SK-N-SH (cell line): ENCODE measurements at regions not wholly inside any gene's neighbourhood (a gene's known extent, or its start where the extent isn't known, plus 50 kb on each side); places are given as distances from the start of the nearest gene placed in this dataset.
A peak's percentile ranks its signal among the peaks of the same experiment; 100 is the strongest.

Experiments
- CTCF ChIA-PET: fragments of 300-600, 350-600 bp; formaldehyde crosslinking; extraction: SDS; loops from one replicate; lab custom pipeline; 2021; lab: Yijun Ruan, JAX
- POLR2A ChIA-PET: fragments of 350-600 bp; sonication (Branson Sonifier 250); formaldehyde crosslinking; extraction: SDS; loops from one replicate; lab custom pipeline; 2020; ENCODE audit warnings: antibody characterized with exemption, inconsistent platforms; lab: Yijun Ruan, JAX
- DNase-seq: peaks from one replicate; pipeline ENCODE4 v3.0.0; 2012
- H2AFZ ChIP-seq: fragments of 200-600 bp; sonication (generic); 2 replicates; pipeline ENCODE4 v1.8.1; 2016; ENCODE audit warnings: antibody characterized with exemption, mild to moderate bottlenecking, low read depth
- H3F3A ChIP-seq: fragments of 200-600 bp; sonication (generic); replicated peaks from 2 replicates; pipeline ENCODE3; 2016; ENCODE audit warnings: antibody characterized with exemption, mild to moderate bottlenecking; ENCODE audit not compliant: insufficient read depth
- H3K27ac ChIP-seq, 2 experiments: fragments of 200-500 bp in 1 of 2; fragments of 200-600 bp in 1 of 2; sonication (Bioruptor generic) in 1 of 2; sonication (generic), shearing (Covaris generic) in 1 of 2; 2 replicates each; pipeline versions ENCODE4 v1.5.1 to v1.6.1; 2014 to 2016; ENCODE audit warnings: low read depth in 2 of 2, inconsistent platforms in 1 of 2, low read length in 1 of 2, mild to moderate bottlenecking in 1 of 2, mixed read lengths in 1 of 2
- H3K27me3 ChIP-seq: fragments of 200-600 bp; sonication (generic), shearing (Covaris generic); 2 replicates; pipeline ENCODE4 v1.6.1; 2016; ENCODE audit warnings: mixed run types; ENCODE audit not compliant: insufficient read depth
- H3K36me3 ChIP-seq, 2 experiments: fragments of 200-500 bp in 1 of 2; fragments of 200-600 bp in 1 of 2; sonication (Bioruptor generic) in 1 of 2; sonication (generic) in 1 of 2; replicated peaks in 1 of 2; 2 replicates each; pipeline versions ENCODE3 to v1.5.1; 2014 to 2016; ENCODE audit warnings: low read length in 1 of 2, mild to moderate bottlenecking in 1 of 2; ENCODE audit not compliant: insufficient read depth in 2 of 2, control insufficient read depth in 1 of 2
- H3K4me1 ChIP-seq, 2 experiments: fragments of 200-500 bp in 1 of 2; fragments of 200-600 bp in 1 of 2; sonication (Bioruptor generic) in 1 of 2; sonication (generic), shearing (Covaris generic) in 1 of 2; 2 replicates each; pipeline versions ENCODE4 v1.5.1 to v1.6.1; 2014 to 2016; ENCODE audit warnings: low read depth in 1 of 2, low read length in 1 of 2, mixed run types in 1 of 2; ENCODE audit not compliant: insufficient read depth in 2 of 2, control insufficient read depth in 1 of 2
- H3K4me2 ChIP-seq: fragments of 200-600 bp; sonication (generic), shearing (Covaris generic); 2 replicates; pipeline ENCODE4 v1.6.1; 2017; ENCODE audit warnings: mixed run types
- H3K4me3 ChIP-seq, 2 experiments: fragments of 200-500 bp in 1 of 2; fragments of 200-600 bp in 1 of 2; sonication (Bioruptor generic) in 1 of 2; sonication (generic), shearing (Covaris generic) in 1 of 2; 2 replicates each; pipeline versions ENCODE4 v1.5.1 to v1.8.1; 2014 to 2016; ENCODE audit warnings: low read depth in 2 of 2, inconsistent platforms in 1 of 2, low read length in 1 of 2, mild to moderate bottlenecking in 1 of 2, mixed read lengths in 1 of 2, moderate library complexity in 1 of 2
- H3K79me2 ChIP-seq: fragments of 200-600 bp; sonication (generic); 2 replicates; pipeline ENCODE4 v1.8.1; 2017; ENCODE audit warnings: mild to moderate bottlenecking; ENCODE audit not compliant: insufficient read depth
- H3K9ac ChIP-seq: fragments of 200-600 bp; sonication (generic); 2 replicates; pipeline ENCODE4 v1.6.1; 2017; ENCODE audit warnings: mixed run types
- H3K9me2 ChIP-seq: fragments of 200-600 bp; sonication (generic); 2 replicates; pipeline ENCODE4 v1.6.1; 2017; ENCODE audit warnings: mixed run types
- H3K9me3 ChIP-seq: fragments of 200-600 bp; sonication (generic); 2 replicates; pipeline ENCODE4 v1.6.1; 2017; ENCODE audit warnings: mixed run types, mild to moderate bottlenecking, moderate library complexity
- H4K20me1 ChIP-seq: fragments of 200-600 bp; sonication (generic); 2 replicates; pipeline ENCODE4 v1.6.1; 2017; ENCODE audit warnings: mild to moderate bottlenecking, mixed run types; ENCODE audit not compliant: insufficient read depth
- CHD2 ChIP-seq: fragments of 150-350 bp; IDR thresholded peaks from 2 replicates; pipeline ENCODE4 v1.6.1; 2018; ENCODE audit warnings: low read length; ENCODE audit not compliant: partially characterized antibody
- FOXJ3 ChIP-seq: sonication (generic); formaldehyde crosslinking; IDR thresholded peaks from 2 replicates; pipeline ENCODE4 v1.5.1; 2020; ENCODE audit warnings: mild to moderate bottlenecking, missing genetic modification reagents
- FOXM1 ChIP-seq: IDR thresholded peaks from 2 replicates; pipeline ENCODE4 v1.4.0; 2012; ENCODE audit warnings: low read depth, mild to moderate bottlenecking
- GATA2 ChIP-seq: sonication (generic); formaldehyde crosslinking; IDR thresholded peaks from 2 replicates; pipeline ENCODE4 v1.5.0; 2020; ENCODE audit warnings: mild to moderate bottlenecking, missing genetic modification reagents
- NFIC ChIP-seq: IDR thresholded peaks from 2 replicates; pipeline ENCODE4 v1.4.0; 2012; ENCODE audit warnings: borderline replicate concordance
- POLR2AphosphoS5 ChIP-seq: IDR thresholded peaks from 2 replicates; pipeline ENCODE4 v1.6.1; 2012; ENCODE audit warnings: low read depth, low read length
- RXRA ChIP-seq: IDR thresholded peaks from 2 replicates; pipeline ENCODE4 v1.4.0; 2012; ENCODE audit warnings: low read depth, mild to moderate bottlenecking, borderline replicate concordance
- SIN3A ChIP-seq: IDR thresholded peaks from 2 replicates; pipeline ENCODE4 v1.6.1; 2012; ENCODE audit warnings: low read depth, mild to moderate bottlenecking, low read length, moderate library complexity, borderline replicate concordance
- TCF12 ChIP-seq: IDR thresholded peaks from 2 replicates; pipeline ENCODE4 v1.4.0; 2012
- WGBS: methylation state at CpG from one replicate; pipeline ENCODE4 v1.1.6; 2017; ENCODE audit warnings: low lambda C conversion rate; 5-methylcytosine and 5-hydroxymethylcytosine counted together
- TF ChIP-seq, protein P1 (sequence below): fragments of 150-350 bp; IDR thresholded peaks from 2 replicates; pipeline ENCODE4 v1.6.1; 2017; ENCODE audit warnings: antibody characterized with exemption, low read length, low read depth, borderline replicate concordance

DNA sequence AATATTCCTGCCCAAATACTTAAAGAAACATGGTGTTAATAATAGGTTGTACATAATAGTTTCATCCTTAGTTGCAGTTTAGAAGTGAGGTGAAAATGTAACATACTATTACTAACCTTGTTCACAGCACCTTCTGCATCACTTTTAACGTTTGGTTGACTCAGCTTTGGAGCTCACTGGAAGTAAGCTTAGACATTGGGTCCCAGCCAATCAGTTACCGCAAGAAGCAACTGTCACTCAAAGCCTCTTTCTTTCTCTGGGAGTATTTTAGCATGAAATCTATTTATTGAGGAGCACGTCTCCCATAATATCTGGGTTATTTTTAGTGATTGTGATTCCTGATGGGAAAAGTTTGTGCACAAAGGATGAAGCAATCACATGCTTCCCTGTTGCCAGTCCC is 472.6 kb downstream of the SNAPC1 start:
- Histone ChIP-seq H3K4me3 (no peak overlapping the region), H3K4me2 (no peak overlapping the region), H3K9me3 (no peaks in the 10 kb centered on the region), H3K9me2 (no peaks in the 10 kb centered on the region), H4K20me1 (no peaks in the 10 kb centered on the region), H3K4me1 (no peaks in the 10 kb centered on the region), H3F3A (no peaks in the 10 kb centered on the region), H3K9ac (no peak overlapping the region), H3K27me3 (no peaks in the 10 kb centered on the region; the same call in 1 of the 2 replicates), H3K36me3 (no peaks in the 10 kb centered on the region), H3K27ac (no peak overlapping the region), H2AFZ (no peak overlapping the region), H3K79me2 (no peaks in the 10 kb centered on the region)
- 6% methylated on average over 3 of the region's 3 CpGs for WGBS
- ChIA-PET POLR2A (no interaction called here), CTCF (interaction anchor here (1.3 kb wide), 1 partner anchor 44 kb away, joined by 3 read pairs; no protein-coding TSS in a partner anchor)
- no peak for DNase-seq
- TF ChIP-seq SIN3A: no peak

DNA sequence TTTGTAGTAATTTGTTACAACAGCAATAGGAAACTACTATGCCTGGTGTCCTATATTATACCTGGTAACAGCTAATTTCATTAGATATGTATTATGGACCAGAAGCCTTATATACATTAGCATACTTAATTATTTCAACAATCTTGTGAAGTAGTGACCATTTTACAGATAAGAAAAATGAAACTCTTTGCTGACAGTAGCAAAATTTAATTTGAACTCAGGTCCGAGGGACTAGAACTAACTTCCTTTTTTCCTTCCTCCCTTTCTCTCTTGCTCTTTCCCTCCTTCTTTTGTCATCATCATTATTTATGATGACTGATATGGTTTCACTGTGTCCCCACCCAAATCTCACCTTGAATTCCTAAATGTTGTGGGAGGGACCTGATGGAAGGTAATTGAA is 482.0 kb downstream of the SNAPC1 start:
- H3K9me3 ChIP-seq: no peaks in the 10 kb centered on the region

DNA sequence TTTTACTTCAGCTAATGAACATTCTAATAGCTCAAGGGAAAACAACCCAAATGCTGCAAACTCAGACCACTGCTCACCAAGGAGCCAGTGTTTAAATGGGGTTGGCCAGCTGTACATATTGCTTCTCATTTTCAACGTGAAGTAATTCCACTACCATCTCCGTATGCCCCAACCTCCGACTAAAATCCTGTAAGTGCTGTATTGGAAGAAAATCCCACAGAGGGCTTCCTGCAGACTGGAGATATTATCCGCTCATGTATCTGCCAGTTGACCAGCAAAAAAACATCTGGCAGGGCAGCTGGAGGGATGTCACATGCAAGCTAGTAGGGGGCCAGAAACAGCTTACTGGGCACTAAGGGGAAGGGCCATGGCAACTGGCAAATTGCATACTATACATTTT is 485.0 kb downstream of the SNAPC1 start:
- H3K4me3 ChIP-seq: no peak overlapping the region
- H2AFZ ChIP-seq: no peak overlapping the region
- no peaks in the 10 kb centered on the region for H3K9me2 ChIP-seq
- no peaks in the 10 kb centered on the region for H3K36me3 ChIP-seq
- CTCF ChIA-PET: no interaction called here
- TF ChIP-seq NFIC (no peak), CHD2 (no peak), POLR2AphosphoS5 (no peak), FOXM1 (no peak), FOXJ3 (CRISPR knock-in tag) (no peak), GATA2 (no peak)
- TF ChIP-seq, protein P1, sequence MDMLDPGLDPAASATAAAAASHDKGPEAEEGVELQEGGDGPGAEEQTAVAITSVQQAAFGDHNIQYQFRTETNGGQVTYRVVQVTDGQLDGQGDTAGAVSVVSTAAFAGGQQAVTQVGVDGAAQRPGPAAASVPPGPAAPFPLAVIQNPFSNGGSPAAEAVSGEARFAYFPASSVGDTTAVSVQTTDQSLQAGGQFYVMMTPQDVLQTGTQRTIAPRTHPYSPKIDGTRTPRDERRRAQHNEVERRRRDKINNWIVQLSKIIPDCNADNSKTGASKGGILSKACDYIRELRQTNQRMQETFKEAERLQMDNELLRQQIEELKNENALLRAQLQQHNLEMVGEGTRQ: no peak
- POLR2A ChIA-PET: no interaction called here
- no peaks in the 10 kb centered on the region for H3K9me3 ChIP-seq
- H3K79me2 ChIP-seq: no peaks in the 10 kb centered on the region
- peak; percentile 0 for DNase-seq
- WGBS: 12% methylated on average over 4 of the region's 4 CpGs
- H3K27ac ChIP-seq: no peak overlapping the region
- H4K20me1 ChIP-seq: no peaks in the 10 kb centered on the region
- H3K4me1 ChIP-seq: no peaks in the 10 kb centered on the region
- H3K9ac ChIP-seq: no peak overlapping the region
- H3K4me2 ChIP-seq: no peak overlapping the region
- H3F3A ChIP-seq: no peaks in the 10 kb centered on the region
- no peaks in the 10 kb centered on the region; the same call in 1 of the 2 replicates for H3K27me3 ChIP-seq

More for the DNA sequence above, 482.0 kb downstream of the SNAPC1 start:
- Histone ChIP-seq H4K20me1 (no peaks in the 10 kb centered on the region), H3K79me2 (no peaks in the 10 kb centered on the region), H3K27me3 (no peaks in the 10 kb centered on the region), H3K4me3 (no peak overlapping the region), H3K27ac (no peak overlapping the region), H3F3A (no peaks in the 10 kb centered on the region), H3K9ac (no peak overlapping the region), H3K4me2 (no peak overlapping the region), H3K9me2 (no peaks in the 10 kb centered on the region), H3K36me3 (no peaks in the 10 kb centered on the region), H3K4me1 (no peaks in the 10 kb centered on the region), H2AFZ (no peak overlapping the region)
- no peak for DNase-seq
- 3% methylated on average over 1 of the region's 1 CpG for WGBS
- TF ChIP-seq TCF12: no peak
- TF ChIP-seq RXRA: no peak
- CTCF ChIA-PET: no interaction called here
- POLR2A ChIA-PET: no interaction called here
